GM12878 (cell line): ENCODE measurements at regions not wholly inside any gene's neighbourhood (a gene's known extent, or its start where the extent isn't known, plus 50 kb on each side); places are given as distances from the start of the nearest gene placed in this dataset.
"Not testable (repeated sequence)": the region's sequence is repeated elsewhere in the genome, so short reads cannot be mapped to it uniquely, and the experiment has no call there.

Experiments used
- ATAC-seq: fragments of 200-7000 bp; cut with Tn5 transposase; 3 replicates; pipeline ENCODE4 v1.9.1; 2020; ENCODE audit warnings: mild to moderate bottlenecking, moderate library complexity
- BruUV-seq: library from RNA; stranded (reverse); fragments of 400-500 nt; replicated peaks from 2 replicates; lab custom pipeline; 2021; lab: Mats Ljungman, UMichigan
- CTCF ChIA-PET: fragments of 300-600 bp; sonication (Branson Sonifier 250); formaldehyde crosslinking; extraction: SDS; loops from one replicate; lab custom pipeline; 2021; ENCODE audit warnings: inconsistent platforms; lab: Yijun Ruan, JAX
- POLR2A ChIA-PET: fragments of 350-600 bp; formaldehyde crosslinking; extraction: SDS; loops from one replicate; lab custom pipeline; 2021; ENCODE audit warnings: inconsistent platforms; lab: Charles Lee
- RAD21 ChIA-PET: fragments of 300-600 bp; sonication (Branson Sonifier 250); formaldehyde crosslinking; loops from one replicate; lab custom pipeline; 2023; ENCODE audit warnings: antibody characterized with exemption; ENCODE audit not compliant: unreplicated experiment; lab: Charles Lee
- SMC1A ChIA-PET: fragments of 300-600 bp; sonication (Branson Sonifier 250); formaldehyde crosslinking; loops from one replicate; lab custom pipeline; 2023; ENCODE audit not compliant: unreplicated experiment, uncharacterized antibody; lab: Charles Lee
- DNase-seq: peaks from one replicate; pipeline ENCODE4 v3.0.0-alpha.2; 2011; ENCODE audit warnings: low read depth, low spot score
- FAIRE-seq: peaks from 3 replicates; lab custom pipeline; 2011; peaks lifted over from hg19 to GRCh38; lab: Jason Lieb, UNC
- H2AFZ ChIP-seq: 2 replicates; pipeline ENCODE4 v1.6.0; 2011; ENCODE audit warnings: low read depth, low read length, control low read depth; ENCODE audit not compliant: control insufficient read depth
- H3K27ac ChIP-seq: 2 replicates; pipeline ENCODE4 v1.5.1; 2011; ENCODE audit warnings: control low read depth; ENCODE audit not compliant: control insufficient read depth, insufficient read depth
- H3K27me3 ChIP-seq, 2 experiments: replicated peaks in 1 of 2; 2 replicates each; pipeline versions ENCODE4 v1.6.0 to v1.6.1; 2011; ENCODE audit warnings: low read length in 1 of 2; ENCODE audit not compliant: control insufficient read depth in 2 of 2, insufficient read depth in 2 of 2
- H3K36me3 ChIP-seq, 2 experiments: 2 replicates each; pipeline ENCODE4 v1.5.1; 2011; ENCODE audit warnings: low read length in 1 of 2; ENCODE audit not compliant: control insufficient read depth in 2 of 2, insufficient read depth in 2 of 2
- H3K4me1 ChIP-seq: 2 replicates; pipeline ENCODE4 v1.6.1; 2011; ENCODE audit warnings: mild to moderate bottlenecking, low read length, moderate library complexity, mixed read lengths; ENCODE audit not compliant: control insufficient read depth, insufficient read depth
- H3K4me2 ChIP-seq: 2 replicates; pipeline ENCODE4 v1.6.0; 2011; ENCODE audit warnings: control low read depth; ENCODE audit not compliant: control insufficient read depth, insufficient read depth
- H3K4me3 ChIP-seq: fragments of 200-600 bp; sonication (generic); 2 replicates; pipeline ENCODE4 v1.5.1; 2016
- H3K79me2 ChIP-seq: 2 replicates; pipeline ENCODE4 v1.6.0; 2011; ENCODE audit warnings: low read length; ENCODE audit not compliant: control insufficient read depth, insufficient read depth
- H3K9ac ChIP-seq: 2 replicates; pipeline ENCODE4 v1.8.0; 2011; ENCODE audit warnings: low read length, control low read depth, mixed read lengths; ENCODE audit not compliant: control insufficient read depth, insufficient read depth
- H3K9me3 ChIP-seq: replicated peaks from 3 replicates; pipeline ENCODE4 v1.5.1; 2011; ENCODE audit warnings: mild to moderate bottlenecking, low read length; ENCODE audit not compliant: control insufficient read depth, insufficient read depth
- H4K20me1 ChIP-seq: 2 replicates; pipeline ENCODE4 v1.6.0; 2011; ENCODE audit not compliant: control insufficient read depth, insufficient read depth
- ASH2L ChIP-seq: fragments of 300-600, 200-600 bp; sonication (generic); IDR thresholded peaks from 2 replicates; pipeline ENCODE4 v1.6.1; 2017; ENCODE audit warnings: low read depth, mild to moderate bottlenecking, borderline replicate concordance
- CEBPB ChIP-seq, 2 experiments: fragments of 150-350 bp in 1 of 2; IDR thresholded peaks; 2 replicates each; pipeline ENCODE4 v1.6.1; 2012 to 2014; ENCODE audit warnings: low read depth in 2 of 2, low read length in 2 of 2, borderline replicate concordance in 1 of 2, inconsistent platforms in 1 of 2
- CHD1 ChIP-seq: IDR thresholded peaks from 2 replicates; pipeline ENCODE4 v1.6.1; 2012; ENCODE audit warnings: low read depth, low read length, improper control_type of control experiment
- CREM ChIP-seq: IDR thresholded peaks from 2 replicates; pipeline ENCODE4 v1.6.1; 2014; ENCODE audit warnings: antibody characterized with exemption, low read depth
- EGR1 ChIP-seq, 2 experiments: IDR thresholded peaks; 1 replicate in 1 of 2; 2 replicates in 1 of 2; pipeline ENCODE4 v1.6.1; 2011 to 2012; ENCODE audit warnings: low read depth in 2 of 2, low read length in 2 of 2, borderline replicate concordance in 1 of 2, mild to moderate bottlenecking in 1 of 2, moderate library complexity in 1 of 2
- EZH2 ChIP-seq: IDR thresholded peaks from 2 replicates; pipeline ENCODE4 v1.6.1; 2012; ENCODE audit warnings: low read depth, mild to moderate bottlenecking, control low read depth, inconsistent platforms, low read length, borderline replicate concordance; ENCODE audit not compliant: control insufficient read depth
- MAX ChIP-seq: IDR thresholded peaks from 2 replicates; pipeline ENCODE4 v1.6.1; 2012; ENCODE audit warnings: low read depth, low read length, improper control_type of control experiment
- NR2C1 ChIP-seq: fragments of 450-650 bp; IDR thresholded peaks from 2 replicates; pipeline ENCODE4 v1.6.1; 2017; ENCODE audit warnings: antibody characterized with exemption, mild to moderate bottlenecking, moderate library complexity
- NR2F1 ChIP-seq: fragments of 450-650 bp; conservative IDR thresholded peaks from 2 replicates; pipeline ENCODE4 v1.6.1; 2017; ENCODE audit warnings: mild to moderate bottlenecking
- PML ChIP-seq: IDR thresholded peaks from 2 replicates; pipeline ENCODE4 v1.6.1; 2012; ENCODE audit warnings: low read length, inconsistent platforms
- RAD21 ChIP-seq: IDR thresholded peaks from 2 replicates; pipeline ENCODE4 v1.6.1; 2011; ENCODE audit warnings: mild to moderate bottlenecking, low read depth, low read length, moderate library complexity; ENCODE audit not compliant: insufficient read depth
- ZNF217 ChIP-seq: fragments of 450-650 bp; IDR thresholded peaks from 2 replicates; pipeline ENCODE4 v1.6.1; 2017; ENCODE audit warnings: antibody characterized with exemption, mild to moderate bottlenecking
- ZNF592 ChIP-seq: fragments of 450-650 bp; IDR thresholded peaks from 2 replicates; pipeline ENCODE4 v1.6.1; 2017; ENCODE audit warnings: mild to moderate bottlenecking, moderate library complexity
- ZNF622 ChIP-seq: fragments of 450-650 bp; IDR thresholded peaks from 2 replicates; pipeline ENCODE4 v1.6.1; 2017; ENCODE audit warnings: mild to moderate bottlenecking, inconsistent platforms
- WGBS: methylation state at CpG from one replicate; pipeline ENCODE4 v1.1.6; 2016; ENCODE audit warnings: low lambda C conversion rate; ENCODE audit not compliant: insufficient replicate concordance, insufficient coverage; ENCODE audit errors: missing lambda C conversion rate; 5-methylcytosine and 5-hydroxymethylcytosine counted together
- in situ Hi-C: fragments of 300-500 bp; cut with MboI; formaldehyde crosslinking; loops from 9 replicates; pipeline ENCODE4 v1.14.3; 2018; ENCODE audit warnings: mixed read lengths
- intact Hi-C: fragments of 100-400 bp; cut with micrococcal nuclease; formaldehyde crosslinking; loops from one replicate; pipeline ENCODE4 v1.14.2; 2022; ENCODE audit not compliant: unreplicated experiment

GRCh38 chr22:11324439-11325037 lies 4203.5 kb upstream of the OR11H1 start:
- in situ Hi-C loops = not testable (repeated sequence)

GRCh38 chr22:11325767-11326166 lies 4202.2 kb upstream of the OR11H1 start:
- ChIA-PET POLR2A (no interaction called here), SMC1A (no interaction called here), CTCF (no interaction called here), RAD21 (no interaction called here)
- Histone ChIP-seq H4K20me1 (no peaks in the 10 kb centered on the region), H3K9me3 (no peaks in the 10 kb centered on the region; the same call in 2 of the 3 replicates), H3K4me3 (no peak overlapping the region), H3K27ac (no peak overlapping the region), H3K27me3 (no peaks in the 10 kb centered on the region), H3K36me3 (no peaks in the 10 kb centered on the region), H3K79me2 (no peaks in the 10 kb centered on the region), H3K4me2 (no peak overlapping the region), H3K4me1 (no peaks in the 10 kb centered on the region), H2AFZ (no peak overlapping the region), H3K9ac (no peak overlapping the region)
- in situ Hi-C loops = no loop called here
- ATAC-seq (no peak), FAIRE-seq (no peak), DNase-seq (no peak)
- BruUV-seq = no TSS peak
- 11% methylated on average over 4 of the region's 4 CpGs for WGBS
- intact Hi-C loops = no loop called here
- TF ChIP-seq PML (no peak), RAD21 (no peak), CHD1 (no peak), EGR1 (IDR thresholded peaks at IDR 0.05; ENCODE audit: borderline replicate concordance in 1 of 2, low read depth in 2 of 2, low read length in 2 of 2) (no peak), MAX (no peak), NR2C1 (no peak), ZNF592 (no peak), NR2F1 (no peak), ASH2L (no peak), ZNF622 (no peak), EZH2 (no peak), CREM (no peak), CEBPB (IDR thresholded peaks at IDR 0.05; ENCODE audit: borderline replicate concordance in 1 of 2, low read depth in 2 of 2, low read length in 2 of 2) (no peak), ZNF217 (no peak)

More at GRCh38 chr22:11324439-11325037, 4203.5 kb upstream of the OR11H1 start:
- H3K79me2 ChIP-seq, H3K9me3 ChIP-seq, BruUV-seq, ATAC-seq, CTCF ChIA-PET, H3K4me2 ChIP-seq, H2AFZ ChIP-seq, intact Hi-C loops, H3K9ac ChIP-seq, RAD21 ChIA-PET, H3K4me1 ChIP-seq, H4K20me1 ChIP-seq, H3K27me3 ChIP-seq, FAIRE-seq, H3K36me3 ChIP-seq, H3K4me3 ChIP-seq, POLR2A ChIA-PET, H3K27ac ChIP-seq, SMC1A ChIA-PET, DNase-seq: not testable (repeated sequence)
- 19% methylated on average over 15 of the region's 15 CpGs for WGBS
